ENCODE measurements at regions not wholly inside any gene's neighbourhood (a gene's known extent, or its start where the extent isn't known, plus 50 kb on each side); places are given as distances from the start of the nearest gene placed in this dataset.

DNA sequence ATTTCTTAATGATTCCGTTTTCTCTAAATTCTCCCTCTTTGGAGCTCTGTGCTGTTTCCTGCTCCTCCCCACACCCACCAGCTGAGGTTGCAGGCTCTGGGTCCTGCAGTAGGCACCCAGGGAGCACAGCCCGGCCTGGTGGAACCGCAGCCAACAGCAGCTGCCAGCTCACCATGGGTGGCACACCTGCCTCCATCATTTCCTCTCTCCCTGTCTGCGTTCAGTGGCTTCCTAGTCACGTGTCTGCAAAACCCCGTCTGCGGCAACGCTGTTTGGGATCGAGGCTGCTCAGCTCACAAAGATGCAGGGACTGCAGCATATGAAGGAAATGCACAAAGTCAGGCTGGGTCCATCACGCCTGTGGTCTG is 367.8 kb downstream of the IRX2 start:
- H3K27ac ChIP-seq, result no peak overlapping the region
- 71% methylated on average over 10 of the region's 10 CpGs for WGBS
- peaks cover 12% of the 10 kb centered on the region for H3K4me1 ChIP-seq
- no peaks in the 10 kb centered on the region for H3K36me3 ChIP-seq
- TF ChIP-seq POLR2A (IDR thresholded peaks at IDR 0.05), result no peak
- TF ChIP-seq POLR2AphosphoS5 (IDR thresholded peaks at IDR 0.05), result no peak
- TF ChIP-seq, protein P1, sequence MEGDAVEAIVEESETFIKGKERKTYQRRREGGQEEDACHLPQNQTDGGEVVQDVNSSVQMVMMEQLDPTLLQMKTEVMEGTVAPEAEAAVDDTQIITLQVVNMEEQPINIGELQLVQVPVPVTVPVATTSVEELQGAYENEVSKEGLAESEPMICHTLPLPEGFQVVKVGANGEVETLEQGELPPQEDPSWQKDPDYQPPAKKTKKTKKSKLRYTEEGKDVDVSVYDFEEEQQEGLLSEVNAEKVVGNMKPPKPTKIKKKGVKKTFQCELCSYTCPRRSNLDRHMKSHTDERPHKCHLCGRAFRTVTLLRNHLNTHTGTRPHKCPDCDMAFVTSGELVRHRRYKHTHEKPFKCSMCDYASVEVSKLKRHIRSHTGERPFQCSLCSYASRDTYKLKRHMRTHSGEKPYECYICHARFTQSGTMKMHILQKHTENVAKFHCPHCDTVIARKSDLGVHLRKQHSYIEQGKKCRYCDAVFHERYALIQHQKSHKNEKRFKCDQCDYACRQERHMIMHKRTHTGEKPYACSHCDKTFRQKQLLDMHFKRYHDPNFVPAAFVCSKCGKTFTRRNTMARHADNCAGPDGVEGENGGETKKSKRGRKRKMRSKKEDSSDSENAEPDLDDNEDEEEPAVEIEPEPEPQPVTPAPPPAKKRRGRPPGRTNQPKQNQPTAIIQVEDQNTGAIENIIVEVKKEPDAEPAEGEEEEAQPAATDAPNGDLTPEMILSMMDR (IDR thresholded peaks at IDR 0.05), result no peak
- TF ChIP-seq EP300 (IDR thresholded peaks at IDR 0.05), result no peak
- H3K27me3 ChIP-seq, result no peaks in the 10 kb centered on the region
- no peak overlapping the region for H3K4me3 ChIP-seq
- DNase-seq (ENCODE audit: low spot score in 2 of 2), result no peak
- no peaks in the 10 kb centered on the region for H3K9me3 ChIP-seq

DNA sequence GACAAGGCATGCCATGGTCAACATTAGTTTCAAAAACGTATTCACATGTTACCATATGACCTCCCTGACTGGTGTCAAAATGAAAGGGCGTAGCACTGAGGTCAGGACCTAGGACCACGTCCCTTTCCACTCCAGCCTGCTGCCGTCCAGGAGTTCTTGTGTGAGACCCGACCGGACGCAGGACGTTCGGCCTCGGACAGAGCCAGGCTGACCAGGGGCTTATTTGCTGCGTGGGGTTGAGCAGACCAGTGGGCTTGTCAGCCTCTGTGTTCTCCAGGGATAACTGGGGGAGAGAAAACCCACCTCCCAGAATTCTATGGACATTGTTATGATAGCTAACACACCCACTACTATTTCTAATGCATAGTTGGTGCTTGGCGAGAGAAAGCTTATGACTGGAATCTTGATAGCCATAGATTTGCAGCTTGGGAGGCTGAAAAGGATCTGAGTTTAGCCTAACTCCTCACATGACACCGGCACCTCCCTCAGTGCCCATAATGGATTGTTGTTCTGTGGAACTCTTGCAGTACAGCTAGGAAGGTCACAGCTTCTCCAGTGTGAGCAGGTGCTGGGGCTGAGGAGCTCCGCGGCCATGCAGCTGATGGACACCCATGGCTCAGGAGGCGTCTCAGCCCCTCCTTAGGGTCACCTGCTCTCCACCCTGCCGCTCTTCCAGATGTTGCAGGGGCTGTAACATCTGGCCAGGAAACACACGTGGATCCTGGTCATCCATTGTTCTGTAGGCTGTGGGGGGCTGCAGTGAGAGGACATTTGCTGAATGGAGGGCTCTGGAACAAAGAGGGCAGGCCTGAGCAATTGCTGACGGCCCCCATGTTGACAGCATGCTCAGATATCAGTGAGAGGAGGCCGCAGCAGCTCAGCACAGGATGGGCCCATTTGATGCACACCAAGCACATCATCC is 368.4 kb downstream of the IRX2 start:
- Histone ChIP-seq H3K36me3 (no peaks in the 10 kb centered on the region), H3K4me3 (no peak overlapping the region), H3K9me3 (no peaks in the 10 kb centered on the region), H3K27ac (no peak overlapping the region), H3K4me1 (peaks cover 12% of the 10 kb centered on the region), H3K27me3 (no peaks in the 10 kb centered on the region)
- WGBS, result 74% methylated on average over 20 of the region's 20 CpGs
- no peak for DNase-seq (ENCODE audit: low spot score in 2 of 2)
- TF ChIP-seq, protein P1 (IDR thresholded peaks at IDR 0.05), result no peak
- TF ChIP-seq POLR2A (IDR thresholded peaks at IDR 0.05) (no peak), EP300 (IDR thresholded peaks at IDR 0.05) (no peak), POLR2AphosphoS5 (IDR thresholded peaks at IDR 0.05) (no peak)

DNA sequence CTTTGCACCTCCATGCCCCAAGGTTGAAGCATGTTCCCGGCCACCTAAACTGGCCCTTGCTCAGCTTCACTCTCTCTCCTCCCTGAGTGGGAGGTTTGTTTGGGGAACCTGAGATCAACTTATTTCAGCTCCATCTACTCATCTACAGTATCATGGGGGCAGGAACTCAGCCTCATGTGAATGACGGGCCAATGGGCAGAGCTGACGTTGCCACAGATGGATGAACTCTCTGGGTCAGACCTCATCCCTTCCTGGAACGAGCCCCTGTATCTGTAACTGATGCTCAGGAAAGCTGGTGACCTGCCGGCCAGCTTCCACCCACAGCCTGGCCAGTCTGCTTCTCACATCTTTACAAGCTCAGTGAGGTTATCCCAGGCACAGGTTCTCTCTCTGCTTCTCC is 369.6 kb downstream of the IRX2 start:
- Histone ChIP-seq H3K9me3 (no peaks in the 10 kb centered on the region), H3K4me1 (peaks cover under 1% of the 10 kb centered on the region), H3K4me3 (no peak overlapping the region), H3K27ac (no peak overlapping the region), H3K27me3 (no peaks in the 10 kb centered on the region), H3K36me3 (no peaks in the 10 kb centered on the region)
- 100% methylated on average over 1 of the region's 5 CpGs for WGBS
- TF ChIP-seq POLR2AphosphoS5 (IDR thresholded peaks at IDR 0.05) (no peak), POLR2A (IDR thresholded peaks at IDR 0.05) (no peak), EP300 (IDR thresholded peaks at IDR 0.05) (no peak)
- TF ChIP-seq, protein P1 (IDR thresholded peaks at IDR 0.05), result no peak
- DNase-seq (ENCODE audit: low spot score in 2 of 2), result no peak

DNA sequence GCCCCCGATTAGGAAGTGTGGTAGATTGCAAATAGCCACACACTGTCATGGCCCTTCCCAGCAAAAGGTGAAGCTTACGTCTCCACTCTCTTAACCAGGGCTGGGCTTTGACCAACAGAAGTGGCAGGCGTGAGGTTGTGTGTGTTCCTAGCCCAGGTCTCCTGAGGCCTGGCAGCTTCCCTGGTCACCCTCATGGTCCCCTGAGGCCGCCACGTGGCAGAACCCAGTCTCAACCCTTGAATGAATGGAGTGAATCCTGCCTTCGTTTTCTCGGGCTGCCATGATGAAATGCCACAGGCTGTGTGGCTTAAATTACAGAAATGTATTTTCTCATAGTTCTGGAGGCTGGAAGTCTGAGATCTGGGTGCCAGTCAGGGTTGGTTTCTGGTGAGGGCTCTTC is 370.4 kb downstream of the IRX2 start:
- TF ChIP-seq, protein P1 (IDR thresholded peaks at IDR 0.05), result no peak
- TF ChIP-seq POLR2AphosphoS5 (IDR thresholded peaks at IDR 0.05) (no peak), POLR2A (IDR thresholded peaks at IDR 0.05) (no peak), EP300 (IDR thresholded peaks at IDR 0.05) (no peak)
- 82% methylated on average over 6 of the region's 7 CpGs for WGBS
- no peaks in the 10 kb centered on the region for H3K36me3 ChIP-seq
- DNase-seq (ENCODE audit: low spot score in 2 of 2), result no peak
- H3K4me1 ChIP-seq, result no peaks in the 10 kb centered on the region
- H3K4me3 ChIP-seq, result no peak overlapping the region
- H3K9me3 ChIP-seq, result no peaks in the 10 kb centered on the region
- no peaks in the 10 kb centered on the region for H3K27me3 ChIP-seq
- H3K27ac ChIP-seq, result no peak overlapping the region

DNA sequence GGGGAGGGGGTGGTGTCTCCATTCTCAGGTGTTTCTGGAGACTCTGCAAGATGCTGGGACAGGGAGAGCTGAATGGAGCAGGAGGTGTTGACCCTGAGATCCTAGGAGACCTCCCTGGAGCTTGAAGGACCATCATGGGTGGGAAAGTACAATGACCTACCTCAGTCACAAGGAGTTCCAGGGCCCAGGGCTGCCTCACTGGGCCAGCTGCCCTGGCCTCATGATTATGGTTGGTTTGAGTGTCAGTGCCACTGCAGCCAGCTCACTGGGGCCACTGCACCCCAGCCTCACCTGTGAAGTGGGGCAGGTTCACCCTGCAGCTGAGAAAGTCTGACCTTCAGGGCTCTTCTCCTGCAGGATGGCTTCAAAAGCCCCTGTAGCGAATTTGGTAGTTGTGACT is 372.5 kb downstream of the IRX2 start:
- Histone ChIP-seq H3K27ac (no peak overlapping the region), H3K27me3 (no peaks in the 10 kb centered on the region), H3K9me3 (no peaks in the 10 kb centered on the region), H3K36me3 (no peaks in the 10 kb centered on the region), H3K4me3 (no peak overlapping the region), H3K4me1 (no peaks in the 10 kb centered on the region)
- no peak for DNase-seq (ENCODE audit: low spot score in 2 of 2)
- 82% methylated on average over 1 of the region's 1 CpG for WGBS
- TF ChIP-seq, protein P1 (IDR thresholded peaks at IDR 0.05), result no peak
- TF ChIP-seq POLR2A (IDR thresholded peaks at IDR 0.05) (no peak), POLR2AphosphoS5 (IDR thresholded peaks at IDR 0.05) (no peak), EP300 (IDR thresholded peaks at IDR 0.05) (no peak)

Measured in suprapubic skin (tissue), 4 donors.